Peyer's patch (tissue), 4 donors: ENCODE measurements at regions not wholly inside any gene's neighbourhood (a gene's known extent, or its start where the extent isn't known, plus 50 kb on each side); places are given as distances from the start of the nearest gene placed in this dataset.

Experiments
- DNase-seq, 3 donors: peaks; one replicate each; pipeline ENCODE4 v3.0.0-alpha.2; 2017 to 2019
- H3K27ac ChIP-seq, 4 donors: fragments of 200-600 bp; sonication (generic); one replicate each; pipeline ENCODE4 v1.5.1; 2016 to 2019
- H3K27me3 ChIP-seq, 2 donors: fragments of 200-600 bp; sonication (generic); one replicate each; pipeline ENCODE4 v1.5.1; 2019
- H3K36me3 ChIP-seq, 3 donors: fragments of 200-600 bp; sonication (generic); one replicate each; pipeline ENCODE4 v1.5.1; 2016 to 2019
- H3K4me1 ChIP-seq, 4 donors: fragments of 200-600 bp; sonication (generic); one replicate each; pipeline ENCODE4 v1.5.1; 2016 to 2019
- H3K4me3 ChIP-seq, 4 donors: fragments of 200-600 bp; sonication (generic); 1 replicate in 3 of 4; 2 replicates in 1 of 4; pipeline ENCODE4 v1.5.1; 2016 to 2019; ENCODE audit warnings: mild to moderate bottlenecking in 1 of 4
- H3K9me3 ChIP-seq, 4 donors: fragments of 200-600 bp; sonication (generic); one replicate each; pipeline ENCODE4 v1.5.1; 2016 to 2019; ENCODE audit warnings: mild to moderate bottlenecking in 1 of 4
- CTCF ChIP-seq, 6 experiments: fragments of 450-650 bp in 4 of 6; fragments of 200-600 bp in 2 of 6; sonication (generic) in 1 of 6; IDR thresholded peaks; one replicate each; pipeline ENCODE4 v1.5.1; 2017 to 2019; ENCODE audit warnings: antibody characterized with exemption in 6 of 6, mild to moderate bottlenecking in 3 of 6, moderate library complexity in 1 of 6
- POLR2A ChIP-seq, 2 donors: fragments of 450-650 bp; IDR thresholded peaks; one replicate each; pipeline ENCODE4 v1.5.1; 2017; ENCODE audit warnings: antibody characterized with exemption in 2 of 2, mild to moderate bottlenecking in 2 of 2, moderate library complexity in 2 of 2

- TF ChIP-seq POLR2A (IDR thresholded peaks at IDR 0.05) (no peak), CTCF (IDR thresholded peaks at IDR 0.05) (no peak)
- no peak for DNase-seq
- no peaks in the 10 kb centered on the region for H3K27me3 ChIP-seq
- no peak overlapping the region for H3K4me3 ChIP-seq
- H3K9me3 ChIP-seq = no peaks in the 10 kb centered on the region
- no peaks in the 10 kb centered on the region for H3K4me1 ChIP-seq
- H3K36me3 ChIP-seq = no peaks in the 10 kb centered on the region
- H3K27ac ChIP-seq = no peak overlapping the region
These were observed 177.8 kb upstream of the GAP43 start for GRCh38 chr3:115445559-115445958.

- TF ChIP-seq CTCF (IDR thresholded peaks at IDR 0.05) (no peak), POLR2A (IDR thresholded peaks at IDR 0.05) (no peak)
- no peak for DNase-seq
- Histone ChIP-seq H3K27me3 (no peaks in the 10 kb centered on the region), H3K4me1 (no peaks in the 10 kb centered on the region), H3K36me3 (no peaks in the 10 kb centered on the region), H3K4me3 (no peak overlapping the region), H3K9me3 (no peaks in the 10 kb centered on the region), H3K27ac (no peak overlapping the region)
These were observed 174.5 kb upstream of the GAP43 start for GRCh38 chr3:115448851-115449250.

GRCh38 chr3:115450036-115450435, 173.3 kb upstream of the GAP43 start:
- TF ChIP-seq CTCF (IDR thresholded peaks at IDR 0.05) (no peak), POLR2A (IDR thresholded peaks at IDR 0.05) (no peak)
- Histone ChIP-seq H3K4me1 (no peaks in the 10 kb centered on the region), H3K27ac (no peak overlapping the region), H3K27me3 (no peaks in the 10 kb centered on the region), H3K36me3 (no peaks in the 10 kb centered on the region), H3K4me3 (no peak overlapping the region), H3K9me3 (no peaks in the 10 kb centered on the region)
- DNase-seq = no peak

- Histone ChIP-seq H3K9me3 (no peaks in the 10 kb centered on the region), H3K27ac (no peak overlapping the region), H3K27me3 (no peaks in the 10 kb centered on the region), H3K4me3 (no peak overlapping the region), H3K4me1 (no peaks in the 10 kb centered on the region), H3K36me3 (no peaks in the 10 kb centered on the region)
- TF ChIP-seq POLR2A (IDR thresholded peaks at IDR 0.05) (no peak), CTCF (IDR thresholded peaks at IDR 0.05) (no peak)
- DNase-seq = no peak
These were observed 159.3 kb upstream of the GAP43 start for GRCh38 chr3:115464036-115464435.

GRCh38 chr3:115469649-115470048, 153.7 kb upstream of the GAP43 start:
- TF ChIP-seq CTCF (IDR thresholded peaks at IDR 0.05) (no peak), POLR2A (IDR thresholded peaks at IDR 0.05) (no peak)
- DNase-seq = no peak
- no peak overlapping the region for H3K27ac ChIP-seq

GRCh38 chr3:115470254-115470653, 153.1 kb upstream of the GAP43 start:
- H3K4me3 ChIP-seq = no peak overlapping the region
- no peak for TF ChIP-seq CTCF (IDR thresholded peaks at IDR 0.05)

More at GRCh38 chr3:115469649-115470048, 153.7 kb upstream of the GAP43 start:
- no peaks in the 10 kb centered on the region for H3K36me3 ChIP-seq
- no peaks in the 10 kb centered on the region for H3K4me1 ChIP-seq
- no peak overlapping the region for H3K4me3 ChIP-seq
- H3K27me3 ChIP-seq = no peaks in the 10 kb centered on the region
- no peaks in the 10 kb centered on the region for H3K9me3 ChIP-seq

More at GRCh38 chr3:115470254-115470653, 153.1 kb upstream of the GAP43 start:
- no peaks in the 10 kb centered on the region for H3K9me3 ChIP-seq
- H3K36me3 ChIP-seq = no peaks in the 10 kb centered on the region
- no peaks in the 10 kb centered on the region for H3K4me1 ChIP-seq
- H3K27me3 ChIP-seq = no peaks in the 10 kb centered on the region
- H3K27ac ChIP-seq = no peak overlapping the region
- no peak for DNase-seq
